ENCODE measurements at regions not wholly inside any gene's neighbourhood (a gene's known extent, or its start where the extent isn't known, plus 50 kb on each side); places are given as distances from the start of the nearest gene placed in this dataset.

DNA sequence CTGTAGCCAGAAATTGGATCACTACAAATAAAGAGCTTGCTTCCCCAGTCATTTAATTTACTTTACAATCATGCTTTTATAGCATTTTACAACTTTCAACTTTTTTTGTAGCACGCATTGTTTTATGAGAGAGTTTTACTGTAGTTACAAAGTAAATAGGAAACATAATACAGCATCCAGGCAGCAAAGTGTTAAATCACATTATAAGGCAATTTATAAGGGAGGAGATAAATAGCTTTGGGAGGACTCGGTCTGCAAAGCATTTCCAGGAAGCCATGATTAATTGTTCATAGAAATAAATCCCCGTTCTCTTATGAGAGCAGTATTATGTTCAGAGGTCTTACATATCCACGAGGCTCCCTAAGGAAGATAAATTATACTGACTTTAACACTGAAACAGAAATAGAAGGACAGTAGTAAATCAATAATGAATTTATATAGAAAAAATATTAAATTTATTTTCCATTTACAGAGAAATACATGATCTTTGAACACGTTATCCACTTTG lies 792.6 kb upstream of the RAG2 start:
- H2BK20ac ChIP-seq (ENCODE audit: low read depth, low read length, poor library complexity, severe bottlenecking) = no peak overlapping the region
- H3K14ac ChIP-seq (ENCODE audit: insufficient read depth, low read length) = no peak overlapping the region
- no peak for DNase-seq
- no peak overlapping the region for H4K8ac ChIP-seq (replicated peaks; ENCODE audit: insufficient read length, low read depth, low read length)
- no peak overlapping the region for H2BK12ac ChIP-seq (ENCODE audit: insufficient read length, low read depth, low read length)
- no peaks in the 10 kb centered on the region for H4K20me1 ChIP-seq (ENCODE audit: control insufficient read depth, insufficient read depth, insufficient read length)
- no peak overlapping the region for H2BK120ac ChIP-seq (ENCODE audit: low read depth, low read length, poor library complexity, severe bottlenecking)
- Mint-ChIP-seq H3K4me3 (no peak overlapping the region), H3K27ac (no peak overlapping the region), H3K27me3 (ENCODE audit: low read depth) (no peaks in the 10 kb centered on the region), H3K36me3 (ENCODE audit: insufficient read depth in 1 of 3, low read depth in 3 of 3) (peaks cover 10 to 33% (median 11%) of the 10 kb centered on the region in 3 experiments), H3K9me3 (peaks cover 29 to 39% of the 10 kb centered on the region in 2 experiments), H3K4me1 (no peaks in the 10 kb centered on the region)
- H3K23me2 ChIP-seq (ENCODE audit: insufficient read length, low read depth, low read length, poor library complexity, severe bottlenecking) = no peaks in the 10 kb centered on the region
- H3K79me2 ChIP-seq (ENCODE audit: insufficient read depth, low read length) = no peaks in the 10 kb centered on the region
- H3K9ac ChIP-seq (ENCODE audit: extremely low read depth, insufficient read length, low read length) = no peak overlapping the region
- H3K27me3 ChIP-seq (ENCODE audit: insufficient read depth, low read length) = no peaks in the 10 kb centered on the region
- no peak overlapping the region for H4K91ac ChIP-seq (ENCODE audit: insufficient read length, low read depth, low read length)
- TF ChIP-seq, protein P1, sequence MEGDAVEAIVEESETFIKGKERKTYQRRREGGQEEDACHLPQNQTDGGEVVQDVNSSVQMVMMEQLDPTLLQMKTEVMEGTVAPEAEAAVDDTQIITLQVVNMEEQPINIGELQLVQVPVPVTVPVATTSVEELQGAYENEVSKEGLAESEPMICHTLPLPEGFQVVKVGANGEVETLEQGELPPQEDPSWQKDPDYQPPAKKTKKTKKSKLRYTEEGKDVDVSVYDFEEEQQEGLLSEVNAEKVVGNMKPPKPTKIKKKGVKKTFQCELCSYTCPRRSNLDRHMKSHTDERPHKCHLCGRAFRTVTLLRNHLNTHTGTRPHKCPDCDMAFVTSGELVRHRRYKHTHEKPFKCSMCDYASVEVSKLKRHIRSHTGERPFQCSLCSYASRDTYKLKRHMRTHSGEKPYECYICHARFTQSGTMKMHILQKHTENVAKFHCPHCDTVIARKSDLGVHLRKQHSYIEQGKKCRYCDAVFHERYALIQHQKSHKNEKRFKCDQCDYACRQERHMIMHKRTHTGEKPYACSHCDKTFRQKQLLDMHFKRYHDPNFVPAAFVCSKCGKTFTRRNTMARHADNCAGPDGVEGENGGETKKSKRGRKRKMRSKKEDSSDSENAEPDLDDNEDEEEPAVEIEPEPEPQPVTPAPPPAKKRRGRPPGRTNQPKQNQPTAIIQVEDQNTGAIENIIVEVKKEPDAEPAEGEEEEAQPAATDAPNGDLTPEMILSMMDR (conservative IDR thresholded peaks at IDR 0.05) = no peak
- no peaks in the 10 kb centered on the region for H3K9me3 ChIP-seq (ENCODE audit: control insufficient read depth, low read depth, low read length)
- H3K27ac ChIP-seq (ENCODE audit: insufficient read length, low read depth, low read length) = no peak overlapping the region
- WGBS (ENCODE audit: extremely low coverage, insufficient read length, low lambda C conversion rate) = no CpG with 5 or more reads among the region's 5 CpGs
- no peak overlapping the region for H2BK5ac ChIP-seq (ENCODE audit: insufficient read length, low read length)
- no peak overlapping the region for H3K23ac ChIP-seq (ENCODE audit: insufficient read length, low read depth, low read length)
- H2BK15ac ChIP-seq (ENCODE audit: low read depth, low read length) = no peak overlapping the region
- no peaks in the 10 kb centered on the region for H3K4me1 ChIP-seq (ENCODE audit: insufficient read depth, low read length)
- H3K18ac ChIP-seq (ENCODE audit: insufficient read length, low read depth, low read length) = no peak overlapping the region
- no peak overlapping the region for H2AK5ac ChIP-seq (ENCODE audit: insufficient read length, low read length)
- H3K4me2 ChIP-seq (ENCODE audit: insufficient read depth, insufficient read length, low read length) = no peak overlapping the region
- no peak overlapping the region for H3K56ac ChIP-seq (ENCODE audit: insufficient read length, low read depth, low read length)
- no peaks in the 10 kb centered on the region for H3K79me1 ChIP-seq (ENCODE audit: insufficient read depth, low read depth, low read length, poor library complexity, severe bottlenecking)
- no peak overlapping the region for H3K4ac ChIP-seq (ENCODE audit: low read depth, low read length)
- no peak overlapping the region for H3T11ph ChIP-seq (ENCODE audit: low read length)
- H2AFZ ChIP-seq (ENCODE audit: low read length) = no peak overlapping the region
- H4K5ac ChIP-seq (ENCODE audit: insufficient read length, low read depth, low read length) = no peak overlapping the region
